HG02588 (cell line): ENCODE measurements at regions not wholly inside any gene's neighbourhood (a gene's known extent, or its start where the extent isn't known, plus 50 kb on each side); places are given as distances from the start of the nearest gene placed in this dataset.
"Not testable (repeated sequence)": the region's sequence is repeated elsewhere in the genome, so short reads cannot be mapped to it uniquely, and the experiment has no call there.

Source experiments
- ATAC-seq: cut with Tn5 transposase; IDR thresholded peaks from one replicate; pipeline ENCODE4 v1.9.1; 2021; ENCODE audit warnings: mild to moderate bottlenecking, moderate library complexity; ENCODE audit not compliant: unreplicated experiment

- ATAC-seq = peak; percentile 95
Measured at GRCh38 chr1:206256935-206257334, 53.6 kb downstream of the SRGAP2 start.

GRCh38 chr1:206261473-206261872 lies 58.1 kb downstream of the SRGAP2 start:
- not testable (repeated sequence) for ATAC-seq

DNA sequence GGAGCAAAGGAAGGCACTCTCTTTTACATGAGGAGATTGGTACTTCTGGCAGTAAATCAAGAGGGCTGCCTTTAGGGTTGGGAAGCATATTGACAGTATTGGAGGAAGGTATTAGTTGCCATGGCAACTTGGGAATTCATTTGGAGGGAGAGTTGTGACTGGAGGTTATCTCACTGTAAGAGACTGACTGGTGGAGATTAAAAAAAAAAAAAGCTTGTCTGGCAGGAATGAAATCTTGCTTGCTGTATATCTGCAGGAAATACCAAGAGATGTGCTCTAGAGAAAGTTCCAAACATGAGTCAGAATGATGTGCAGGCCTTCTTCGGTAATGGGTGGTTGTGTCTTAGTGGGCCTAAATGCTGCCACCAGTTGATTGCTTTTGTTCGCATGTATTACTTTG lies 59.1 kb downstream of the SRGAP2 start:
- ATAC-seq = not testable (repeated sequence)

- ATAC-seq = not testable (repeated sequence)
Measured at GRCh38 chr1:206264916-206265315, 61.6 kb downstream of the SRGAP2 start.

GRCh38 chr1:206271153-206271552 lies 67.8 kb downstream of the SRGAP2 start:
- ATAC-seq = not testable (repeated sequence)

- ATAC-seq = not testable (repeated sequence)
Measured at GRCh38 chr1:206273104-206273503, 69.8 kb downstream of the SRGAP2 start.

- ATAC-seq = not testable (repeated sequence)
Measured at GRCh38 chr1:206276143-206276542, 72.8 kb downstream of the SRGAP2 start.

DNA sequence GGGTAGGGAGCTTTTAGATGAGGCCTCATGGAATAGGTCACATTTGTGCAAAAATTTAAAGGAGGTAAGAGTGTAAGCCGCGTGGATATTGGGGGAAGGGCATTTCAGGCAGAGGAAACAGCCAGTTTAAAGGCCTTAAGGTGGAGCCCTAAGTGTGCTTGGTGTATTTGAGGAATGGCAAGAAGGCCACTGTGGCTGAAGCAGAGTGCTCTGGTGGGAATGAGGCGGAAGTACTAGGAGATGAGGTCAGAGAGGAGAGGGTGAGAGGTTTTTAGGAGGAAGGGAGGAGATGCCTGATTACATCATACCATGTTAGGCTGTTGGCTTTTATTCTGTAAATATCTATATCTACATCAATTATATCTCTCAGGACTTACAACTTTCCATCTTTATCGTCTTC lies 75.3 kb downstream of the SRGAP2 start:
- ATAC-seq = not testable (repeated sequence)

GRCh38 chr1:206280683-206281082 lies 77.3 kb downstream of the SRGAP2 start:
- not testable (repeated sequence) for ATAC-seq

DNA sequence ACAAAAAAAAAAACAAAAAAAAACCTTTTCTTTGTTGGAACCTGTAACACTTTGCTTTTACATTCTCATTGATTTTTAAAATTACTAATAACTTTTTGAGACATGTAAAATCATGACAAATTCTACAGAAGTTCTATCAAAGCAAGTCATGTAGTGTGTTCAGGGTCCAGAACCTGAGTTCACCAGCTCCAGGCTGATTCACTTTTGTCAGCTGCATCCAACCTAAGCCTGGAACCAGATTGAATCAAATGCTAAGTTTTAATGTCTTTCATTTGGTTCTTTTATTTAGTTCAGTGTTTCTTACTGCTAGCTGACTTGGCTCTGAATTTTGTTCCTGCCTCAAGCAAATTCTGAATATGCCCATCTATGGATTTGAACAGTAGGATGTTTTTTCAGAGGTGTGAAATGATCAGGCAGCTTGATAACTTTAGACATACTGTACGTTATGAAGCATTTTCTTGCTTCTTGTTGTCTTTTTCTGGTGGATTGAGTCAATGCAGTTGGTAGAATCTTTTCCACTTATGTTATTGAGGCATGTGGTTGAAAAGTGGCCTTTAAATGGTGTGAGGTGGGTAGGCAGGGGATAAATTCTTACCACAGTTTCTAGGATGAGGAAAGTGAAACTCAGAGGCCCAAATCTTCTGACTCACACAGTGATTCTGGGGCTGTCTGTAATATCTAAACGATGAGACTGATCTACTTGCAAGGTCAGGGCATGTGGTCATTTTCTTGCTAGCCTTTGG lies 78.7 kb downstream of the SRGAP2 start:
- ATAC-seq = peak; percentile 64

GRCh38 chr1:206285024-206285960 lies 82.0 kb downstream of the SRGAP2 start:
- not testable (repeated sequence) for ATAC-seq

DNA sequence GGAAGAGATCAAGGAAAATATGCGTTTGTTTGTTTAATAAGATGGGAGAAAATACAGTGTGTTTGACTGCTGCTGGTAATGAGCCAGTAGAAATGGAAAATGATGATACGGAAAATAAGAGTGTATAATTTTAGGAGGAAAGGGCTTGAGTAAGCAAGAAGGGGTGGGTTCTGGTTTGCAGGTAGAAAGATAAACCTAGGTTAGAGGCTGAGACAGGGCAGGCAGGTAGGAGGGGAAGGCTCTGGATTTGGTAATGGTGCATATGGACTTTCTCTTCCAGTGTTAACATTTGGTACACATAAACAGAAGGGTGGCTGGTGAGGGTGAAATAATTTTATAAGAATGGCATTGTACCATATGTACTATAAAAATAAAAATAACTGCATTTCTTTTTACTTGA lies 84.4 kb downstream of the SRGAP2 start:
- not testable (repeated sequence) for ATAC-seq

DNA sequence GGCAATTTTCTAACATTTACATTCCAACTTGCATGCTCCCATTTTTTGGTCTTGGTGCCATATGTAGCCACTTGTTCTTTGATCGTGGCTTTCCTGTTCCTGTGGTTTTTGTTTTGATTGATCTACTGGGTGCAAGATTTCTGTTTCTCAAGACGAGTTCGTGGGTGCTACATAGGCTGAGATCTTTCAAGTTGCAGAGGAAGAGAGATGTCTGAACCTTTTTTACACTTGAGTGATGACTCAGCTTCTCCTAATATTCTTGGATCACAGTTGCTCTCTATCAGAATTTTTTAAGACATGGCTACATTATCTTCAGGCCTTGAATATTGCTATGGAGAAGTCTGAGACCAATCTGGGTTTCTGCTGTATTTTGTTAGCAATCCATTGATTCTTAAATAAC lies 85.1 kb downstream of the SRGAP2 start:
- ATAC-seq = not testable (repeated sequence)

DNA sequence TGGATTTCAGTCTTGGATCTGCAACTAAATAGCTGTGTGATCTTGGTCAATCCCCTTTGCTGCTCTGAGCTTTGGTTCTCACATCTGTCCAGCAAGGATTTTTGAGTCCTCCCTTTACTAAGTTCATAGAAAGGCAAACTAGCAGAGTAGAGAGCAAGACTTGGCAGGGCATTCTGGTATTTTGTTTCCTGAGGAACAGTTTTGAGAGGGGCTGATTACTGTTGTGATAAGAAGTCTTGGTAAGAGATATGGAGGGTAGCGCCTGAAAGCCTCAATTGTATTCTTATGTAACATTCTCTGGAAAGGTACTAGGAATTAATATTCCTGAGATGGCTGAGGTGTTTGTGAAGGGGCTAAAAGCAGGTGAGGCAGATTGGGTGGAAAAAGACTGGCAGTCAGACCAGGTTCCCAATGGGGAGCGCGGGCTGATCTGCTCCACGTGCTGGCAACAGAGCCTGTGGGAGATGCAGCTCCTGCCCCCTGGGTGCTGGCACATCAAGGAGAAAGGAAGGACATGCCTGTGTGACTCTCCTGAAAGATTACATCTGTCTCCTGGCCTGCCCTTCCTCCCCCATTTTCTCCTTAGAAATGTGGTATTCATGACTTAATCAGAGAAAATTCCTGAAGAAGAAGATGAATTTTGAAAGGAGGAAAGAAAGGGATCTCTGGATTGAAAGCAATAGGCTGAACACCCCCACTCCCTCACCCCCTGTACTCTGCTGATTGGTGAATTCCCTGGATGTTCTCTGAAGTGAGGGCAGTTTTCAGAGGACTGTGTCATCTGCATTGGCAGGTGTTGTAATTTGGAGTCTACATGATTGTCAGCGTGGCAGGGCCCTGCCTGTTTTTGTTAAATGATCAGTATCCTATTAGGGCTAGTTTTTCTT lies 94.0 kb downstream of the SRGAP2 start:
- not testable (repeated sequence) for ATAC-seq

- ATAC-seq = not testable (repeated sequence)
Measured at GRCh38 chr1:206298032-206298392, 94.7 kb downstream of the SRGAP2 start.

GRCh38 chr1:206299181-206299791 lies 95.9 kb downstream of the SRGAP2 start:
- not testable (repeated sequence) for ATAC-seq

GRCh38 chr1:206299942-206300341 lies 96.6 kb downstream of the SRGAP2 start:
- ATAC-seq = not testable (repeated sequence)

GRCh38 chr1:206302056-206302455 lies 98.7 kb downstream of the SRGAP2 start:
- not testable (repeated sequence) for ATAC-seq

DNA sequence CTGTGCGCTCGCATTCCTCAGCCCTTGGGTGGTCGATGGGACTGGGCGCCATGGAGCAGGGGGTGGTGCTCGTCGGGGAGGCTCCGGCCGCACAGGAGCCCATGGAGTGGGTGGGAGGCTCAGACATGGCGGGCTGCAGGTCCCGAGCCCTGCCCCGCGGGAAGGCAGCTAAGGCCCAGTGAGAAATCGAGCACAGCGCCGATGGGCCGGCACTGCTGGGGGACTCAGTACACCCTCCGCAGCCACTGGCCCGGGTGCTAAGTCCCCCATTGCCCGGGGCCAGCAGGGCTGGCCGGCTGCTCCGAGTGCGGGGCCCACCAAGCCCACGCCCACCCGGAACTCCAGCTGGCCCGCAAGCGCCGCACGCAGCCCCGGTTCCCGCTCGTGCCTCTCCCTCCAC lies 104.1 kb downstream of the SRGAP2 start:
- ATAC-seq = not testable (repeated sequence)

DNA sequence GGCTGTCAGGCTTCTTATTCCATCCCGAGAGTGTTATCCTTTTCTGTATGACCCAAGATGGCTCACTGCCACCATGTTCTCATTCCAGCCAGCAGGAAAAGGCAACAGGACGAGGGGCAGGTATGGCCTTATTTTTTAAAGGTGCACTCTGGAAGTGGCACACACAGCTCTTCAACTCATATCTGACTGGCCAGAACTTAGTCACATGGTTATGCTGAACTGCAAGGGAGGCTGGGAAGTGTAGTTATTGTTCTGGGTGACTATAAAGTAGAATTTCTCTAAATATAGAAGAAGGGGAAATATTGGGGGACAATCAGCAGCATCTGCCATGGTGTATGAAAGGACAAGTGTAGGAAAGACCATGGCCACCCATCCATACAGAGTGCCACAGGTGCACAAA lies 107.6 kb downstream of the SRGAP2 start:
- not testable (repeated sequence) for ATAC-seq
